ENCODE measurements at regions not wholly inside any gene's neighbourhood (a gene's known extent, or its start where the extent isn't known, plus 50 kb on each side); places are given as distances from the start of the nearest gene placed in this dataset.

GRCh38 chr10:4262870-4263600, 478.0 kb upstream of the KLF6 start:
- DNase-seq, result no peak
- intact Hi-C loops (cut with DNase I), result no loop called here
- no peak for ATAC-seq (ENCODE audit: poor library complexity)

GRCh38 chr10:4262449-4262848, 477.4 kb upstream of the KLF6 start:
- no peak for ATAC-seq (ENCODE audit: poor library complexity)
- DNase-seq, result no peak
- intact Hi-C loops (cut with DNase I), result no loop called here

GRCh38 chr10:4260483-4261124, 475.6 kb upstream of the KLF6 start:
- intact Hi-C loops (cut with DNase I), result no loop called here
- DNase-seq (no peak), ATAC-seq (ENCODE audit: poor library complexity) (peak; percentile 78)

GRCh38 chr10:4257939-4258465, 473.0 kb upstream of the KLF6 start:
- intact Hi-C loops (cut with DNase I), result no loop called here
- ATAC-seq (ENCODE audit: poor library complexity) (no peak), DNase-seq (no peak)

GRCh38 chr10:4256971-4257370, 472.0 kb upstream of the KLF6 start:
- DNase-seq (no peak), ATAC-seq (ENCODE audit: poor library complexity) (no peak)
- intact Hi-C loops (cut with DNase I), result no loop called here

GRCh38 chr10:4255751-4256150, 470.7 kb upstream of the KLF6 start:
- ATAC-seq (ENCODE audit: poor library complexity) (no peak), DNase-seq (no peak)
- intact Hi-C loops (cut with DNase I), result no loop called here

GRCh38 chr10:4254101-4254994, 469.3 kb upstream of the KLF6 start:
- ATAC-seq (ENCODE audit: poor library complexity) (no peak), DNase-seq (no peak)
- intact Hi-C loops (cut with DNase I), result no loop called here

GRCh38 chr10:4252701-4253100, 467.7 kb upstream of the KLF6 start:
- intact Hi-C loops (cut with DNase I), result no loop called here
- no peak for ATAC-seq (ENCODE audit: poor library complexity)
- DNase-seq, result no peak

- intact Hi-C loops (cut with DNase I), result no loop called here
- DNase-seq, result no peak
- no peak for ATAC-seq (ENCODE audit: poor library complexity)
Observed at GRCh38 chr10:4250587-4250887, 465.5 kb upstream of the KLF6 start.

- ATAC-seq (ENCODE audit: poor library complexity) (no peak), DNase-seq (no peak)
- intact Hi-C loops (cut with DNase I), result no loop called here
Observed at GRCh38 chr10:4249841-4250586, 465.0 kb upstream of the KLF6 start.

- intact Hi-C loops (cut with DNase I), result no loop called here
- ATAC-seq (ENCODE audit: poor library complexity) (no peak), DNase-seq (no peak)
Observed at GRCh38 chr10:4247379-4247778, 462.4 kb upstream of the KLF6 start.

- intact Hi-C loops (cut with DNase I), result no loop called here
Observed at GRCh38 chr10:4246881-4247358, 461.9 kb upstream of the KLF6 start.

GRCh38 chr10:4243651-4244050, 458.6 kb upstream of the KLF6 start:
- DNase-seq, result no peak
- ATAC-seq (ENCODE audit: poor library complexity), result peak; percentile 66
- intact Hi-C loops (cut with DNase I), result no loop called here

More at GRCh38 chr10:4246881-4247358, 461.9 kb upstream of the KLF6 start:
- no peak for DNase-seq
- ATAC-seq (ENCODE audit: poor library complexity), result no peak

- DNase-seq, result no peak
- no peak for ATAC-seq (ENCODE audit: poor library complexity)
- intact Hi-C loops (cut with DNase I), result no loop called here
Observed at GRCh38 chr10:4243169-4243568, 458.2 kb upstream of the KLF6 start.

GRCh38 chr10:4242561-4243035, 457.6 kb upstream of the KLF6 start:
- DNase-seq, result peak; percentile 52
- intact Hi-C loops (cut with DNase I), result no loop called here

GRCh38 chr10:4241724-4242345, 456.8 kb upstream of the KLF6 start:
- intact Hi-C loops (cut with DNase I), result no loop called here
- DNase-seq (no peak), ATAC-seq (ENCODE audit: poor library complexity) (peak; percentile 85)

More at GRCh38 chr10:4242561-4243035, 457.6 kb upstream of the KLF6 start:
- peak; percentile 66 for ATAC-seq (ENCODE audit: poor library complexity)

GRCh38 chr10:4240608-4241197, 455.7 kb upstream of the KLF6 start:
- no peak for ATAC-seq (ENCODE audit: poor library complexity)
- DNase-seq, result no peak
- intact Hi-C loops (cut with DNase I), result no loop called here

GRCh38 chr10:4239186-4239585, 454.2 kb upstream of the KLF6 start:
- ATAC-seq (ENCODE audit: poor library complexity), result no peak
- no peak for DNase-seq
- intact Hi-C loops (cut with DNase I), result no loop called here
